GM12873 (cell line): ENCODE measurements at regions not wholly inside any gene's neighbourhood (a gene's known extent, or its start where the extent isn't known, plus 50 kb on each side); places are given as distances from the start of the nearest gene placed in this dataset.
A peak's percentile ranks its signal among the peaks of the same experiment; 100 is the strongest.

Experiments used
- TF ChIP-seq, protein P1 (sequence below): IDR thresholded peaks from 2 replicates; pipeline ENCODE4 v1.5.1; 2012; ENCODE audit warnings: low read depth, mild to moderate bottlenecking, moderate library complexity, low read length, control low read depth; ENCODE audit not compliant: insufficient read depth; ENCODE audit errors: missing control alignments

DNA sequence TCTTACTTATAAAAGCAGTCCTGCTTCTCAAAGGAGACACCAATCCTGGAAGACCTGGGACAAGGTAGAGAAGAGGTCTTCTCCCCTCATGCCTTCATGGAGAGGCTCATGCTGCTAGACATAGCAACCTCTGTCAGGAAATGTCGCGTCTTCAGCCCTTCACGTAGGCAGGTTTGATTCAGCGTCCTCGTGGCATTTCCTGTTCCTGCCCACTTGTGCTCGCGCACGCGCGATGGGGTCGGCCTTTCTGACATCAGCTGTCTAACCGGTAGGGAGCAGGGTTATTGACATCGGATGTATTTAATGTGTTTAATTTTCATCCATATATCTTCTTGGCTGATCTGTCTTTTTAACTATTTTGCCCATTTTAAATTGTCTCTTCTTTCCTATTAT lies 292.4 kb downstream of the THBS2 start:
- TF ChIP-seq, protein P1, sequence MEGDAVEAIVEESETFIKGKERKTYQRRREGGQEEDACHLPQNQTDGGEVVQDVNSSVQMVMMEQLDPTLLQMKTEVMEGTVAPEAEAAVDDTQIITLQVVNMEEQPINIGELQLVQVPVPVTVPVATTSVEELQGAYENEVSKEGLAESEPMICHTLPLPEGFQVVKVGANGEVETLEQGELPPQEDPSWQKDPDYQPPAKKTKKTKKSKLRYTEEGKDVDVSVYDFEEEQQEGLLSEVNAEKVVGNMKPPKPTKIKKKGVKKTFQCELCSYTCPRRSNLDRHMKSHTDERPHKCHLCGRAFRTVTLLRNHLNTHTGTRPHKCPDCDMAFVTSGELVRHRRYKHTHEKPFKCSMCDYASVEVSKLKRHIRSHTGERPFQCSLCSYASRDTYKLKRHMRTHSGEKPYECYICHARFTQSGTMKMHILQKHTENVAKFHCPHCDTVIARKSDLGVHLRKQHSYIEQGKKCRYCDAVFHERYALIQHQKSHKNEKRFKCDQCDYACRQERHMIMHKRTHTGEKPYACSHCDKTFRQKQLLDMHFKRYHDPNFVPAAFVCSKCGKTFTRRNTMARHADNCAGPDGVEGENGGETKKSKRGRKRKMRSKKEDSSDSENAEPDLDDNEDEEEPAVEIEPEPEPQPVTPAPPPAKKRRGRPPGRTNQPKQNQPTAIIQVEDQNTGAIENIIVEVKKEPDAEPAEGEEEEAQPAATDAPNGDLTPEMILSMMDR: no peak

DNA sequence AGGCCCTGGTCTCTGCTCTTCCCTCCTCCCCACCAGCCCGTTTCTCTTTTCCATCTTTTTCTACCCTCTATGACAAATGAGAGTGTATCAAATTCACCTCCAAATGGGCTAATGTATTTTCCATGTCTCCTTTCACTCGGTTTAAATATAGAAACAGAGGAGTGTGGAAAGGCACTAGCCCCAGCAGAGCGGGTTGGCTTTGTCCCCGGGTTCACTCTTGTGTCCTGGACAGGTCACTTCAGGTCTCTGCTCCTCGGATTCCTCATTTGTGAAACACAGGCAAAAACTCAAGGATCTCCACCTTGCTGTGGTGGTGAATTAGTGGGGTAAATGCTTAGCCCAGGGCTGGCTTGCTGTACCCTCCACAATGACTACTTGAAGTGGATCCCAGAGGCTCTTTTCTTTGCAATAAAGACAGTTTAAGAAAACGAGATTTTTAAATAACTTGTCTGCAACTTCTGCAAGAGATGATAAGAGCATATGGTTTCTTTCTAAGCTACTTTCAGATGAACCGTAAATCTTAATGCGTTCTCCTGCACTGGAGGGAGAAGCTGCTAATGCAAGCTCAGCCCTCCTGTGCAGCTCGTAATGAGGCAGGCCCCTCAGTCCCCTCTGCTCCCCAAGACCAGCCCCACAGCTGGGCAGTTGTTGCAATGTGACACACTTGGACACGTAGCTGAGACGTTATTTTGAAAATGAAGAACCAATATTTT lies 292.9 kb downstream of the THBS2 start:
- TF ChIP-seq, protein P1: no peak

DNA sequence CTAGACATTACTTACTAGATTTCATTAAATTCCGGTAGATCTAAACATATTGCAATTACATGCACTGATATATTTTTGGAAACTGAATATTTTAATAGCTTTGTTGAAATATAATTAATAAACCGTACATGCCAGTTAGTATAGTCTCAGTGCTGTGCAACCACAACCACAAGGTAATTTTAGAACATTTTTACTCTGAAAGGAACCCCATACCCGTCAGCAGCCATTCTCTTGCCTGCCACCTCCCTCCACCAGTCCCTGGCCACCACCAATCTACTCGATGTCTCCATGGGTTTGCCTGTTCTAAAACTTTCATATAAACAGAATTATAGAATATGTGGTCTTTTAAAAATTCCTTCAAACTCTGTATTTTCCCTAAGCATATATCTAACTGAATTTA lies 293.9 kb downstream of the THBS2 start:
- TF ChIP-seq, protein P1: no peak

DNA sequence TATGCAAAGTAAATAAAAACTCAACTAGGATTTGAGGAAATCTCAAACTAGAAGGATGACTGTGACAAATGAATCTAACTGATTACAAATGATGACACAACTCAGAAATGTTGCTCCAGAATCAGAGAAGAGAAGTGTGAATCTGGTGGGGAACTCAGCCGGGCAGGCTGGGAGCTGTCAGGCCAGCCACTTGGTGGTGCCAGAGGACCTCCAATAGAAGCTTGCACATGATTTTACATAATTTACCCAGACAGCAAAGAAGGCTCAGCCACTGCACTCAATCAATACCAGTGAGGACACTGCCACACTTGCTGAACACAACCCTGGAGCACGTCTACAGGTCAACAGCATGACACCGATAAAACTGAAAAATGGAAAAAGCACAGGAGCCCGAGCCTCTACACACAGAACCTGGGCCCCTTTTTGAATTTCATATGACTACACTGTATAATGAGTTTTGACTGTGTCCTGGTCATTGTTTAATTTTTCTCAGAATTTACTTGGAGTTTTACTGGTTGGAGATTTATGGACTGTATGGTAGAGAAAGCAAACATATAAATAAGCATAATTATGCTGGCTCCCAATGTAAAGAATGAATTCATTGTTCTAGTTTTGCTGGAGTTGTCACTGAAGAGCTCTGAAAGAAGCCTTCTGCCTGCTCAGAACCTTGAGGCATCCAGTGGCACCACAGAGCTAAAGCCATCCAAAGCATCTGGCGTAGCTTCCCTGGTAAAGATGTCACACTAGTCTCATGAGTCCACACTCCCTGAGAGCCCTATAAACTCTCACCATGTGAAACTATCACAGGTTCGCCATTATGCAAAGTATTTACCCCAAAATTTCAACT lies 296.5 kb downstream of the THBS2 start:
- TF ChIP-seq, protein P1: peak; percentile 82

DNA sequence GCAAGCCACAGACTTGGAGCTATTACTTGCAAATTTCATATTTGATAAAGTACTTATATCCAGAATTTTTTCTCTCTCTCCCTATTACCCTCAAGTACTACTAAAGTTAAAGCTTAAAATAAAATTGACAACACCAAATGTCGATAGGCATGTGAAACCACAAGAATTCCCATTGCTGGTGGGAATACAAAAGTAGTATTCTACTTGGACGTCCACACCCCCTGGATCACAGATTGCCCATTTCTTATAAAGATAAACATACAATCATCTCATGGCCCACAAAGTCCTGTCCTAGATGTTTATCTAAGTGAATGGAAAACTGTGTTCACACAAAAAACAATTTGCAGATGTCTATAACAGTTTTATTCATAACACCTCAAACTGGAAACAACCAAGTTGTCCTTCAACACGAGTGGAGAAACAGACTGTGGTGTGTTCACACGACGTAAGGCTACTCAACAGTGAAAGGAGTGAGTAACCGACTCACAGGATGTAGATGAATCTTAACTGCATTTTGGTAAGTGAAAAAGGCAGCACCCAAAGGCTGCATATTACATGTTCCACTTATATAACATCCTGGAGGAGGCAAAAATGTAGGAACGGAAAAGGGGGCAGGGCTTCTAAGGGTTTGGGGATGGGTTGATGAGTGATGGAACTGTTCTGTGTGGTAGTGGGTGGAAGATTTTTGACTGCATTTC lies 297.4 kb downstream of the THBS2 start:
- TF ChIP-seq, protein P1: no peak

DNA sequence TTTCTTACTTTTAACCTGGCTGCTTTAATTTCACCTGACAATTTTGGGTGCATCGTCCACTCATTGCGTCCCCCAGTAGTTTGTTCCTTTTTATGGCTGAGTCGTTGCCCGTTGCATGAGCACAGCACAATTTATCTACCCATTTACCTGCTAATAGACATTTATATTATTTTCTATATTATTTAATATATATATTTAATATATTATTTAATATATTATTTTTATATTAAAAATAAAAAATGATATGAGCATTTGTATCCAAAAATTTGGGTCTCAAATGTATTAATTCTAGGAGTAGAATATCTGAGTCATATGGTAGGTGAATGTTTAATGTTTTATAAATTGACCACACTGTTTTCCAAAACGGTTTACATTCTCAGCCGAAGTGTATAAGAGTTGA lies 300.2 kb downstream of the THBS2 start:
- TF ChIP-seq, protein P1: no peak

DNA sequence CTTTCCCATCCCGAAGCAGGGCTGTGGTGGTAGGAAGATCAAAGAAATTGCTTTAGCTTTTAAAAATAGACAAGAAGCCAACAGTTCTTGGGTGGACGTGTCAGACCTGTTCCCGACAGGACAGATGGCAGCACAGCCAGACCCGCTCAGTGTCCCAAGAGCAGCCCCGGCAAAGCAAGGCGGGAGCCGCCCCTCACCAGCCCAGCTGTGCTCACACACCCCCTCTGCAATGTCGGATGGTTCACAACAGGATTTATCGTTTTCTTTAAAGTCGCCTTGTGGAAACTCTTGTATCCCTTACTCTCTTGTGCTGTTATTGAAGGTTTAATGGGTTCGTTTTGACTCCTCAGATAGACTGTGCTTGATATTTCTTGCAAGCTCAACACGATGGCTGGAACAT lies 302.4 kb downstream of the THBS2 start:
- TF ChIP-seq, protein P1: no peak
